CD4-positive, alpha-beta T cell treated with Interleukin-17A for 4 hours (primary cell): ENCODE measurements at regions not wholly inside any gene's neighbourhood (a gene's known extent, or its start where the extent isn't known, plus 50 kb on each side); places are given as distances from the start of the nearest gene placed in this dataset.

ENCODE experiments used
- DNase-seq: peaks from one replicate; pipeline ENCODE4 v3.0.0-alpha.2; 2020; ENCODE audit warnings: mixed read lengths

- no peak for DNase-seq
These were observed 52.4 kb upstream of the TRIO start for GRCh38 chr5:14090755-14091154.

- DNase-seq: no peak
These were observed 52.9 kb upstream of the TRIO start for GRCh38 chr5:14090290-14090689.

- no peak for DNase-seq
These were observed 53.9 kb upstream of the TRIO start for GRCh38 chr5:14089198-14089597.

GRCh38 chr5:14086261-14086660 is 56.9 kb upstream of the TRIO start:
- DNase-seq: no peak

- no peak for DNase-seq
These were observed 60.2 kb upstream of the TRIO start for GRCh38 chr5:14082973-14083372.

- DNase-seq: no peak
These were observed 60.6 kb upstream of the TRIO start for GRCh38 chr5:14082523-14082922.

- no peak for DNase-seq
These were observed 61.4 kb upstream of the TRIO start for GRCh38 chr5:14081791-14082190.

GRCh38 chr5:14078716-14079115 is 64.4 kb upstream of the TRIO start:
- no peak for DNase-seq

GRCh38 chr5:14077501-14077900 is 65.6 kb upstream of the TRIO start:
- no peak for DNase-seq

GRCh38 chr5:14076561-14076960 is 66.6 kb upstream of the TRIO start:
- no peak for DNase-seq

- DNase-seq: no peak
These were observed 67.2 kb upstream of the TRIO start for GRCh38 chr5:14075937-14076336.

- DNase-seq: no peak
These were observed 71.7 kb upstream of the TRIO start for GRCh38 chr5:14071433-14071832.

GRCh38 chr5:14069021-14069420 is 74.1 kb upstream of the TRIO start:
- DNase-seq: no peak

GRCh38 chr5:14068136-14068535 is 75.0 kb upstream of the TRIO start:
- DNase-seq: no peak

- DNase-seq: no peak
These were observed 76.8 kb upstream of the TRIO start for GRCh38 chr5:14066326-14066725.

GRCh38 chr5:14064841-14065240 is 78.3 kb upstream of the TRIO start:
- DNase-seq: no peak

- DNase-seq: no peak
These were observed 79.5 kb upstream of the TRIO start for GRCh38 chr5:14063691-14064090.

- DNase-seq: no peak
These were observed 80.0 kb upstream of the TRIO start for GRCh38 chr5:14063138-14063537.

- DNase-seq: no peak
These were observed 81.0 kb upstream of the TRIO start for GRCh38 chr5:14062178-14062577.

GRCh38 chr5:14061106-14061505 is 82.0 kb upstream of the TRIO start:
- DNase-seq: no peak

- no peak for DNase-seq
These were observed 82.9 kb upstream of the TRIO start for GRCh38 chr5:14060218-14060617.

- DNase-seq: no peak
These were observed 83.3 kb upstream of the TRIO start for GRCh38 chr5:14059810-14060209.

- DNase-seq: no peak
These were observed 85.9 kb upstream of the TRIO start for GRCh38 chr5:14057289-14057688.

- DNase-seq: no peak
These were observed 87.1 kb upstream of the TRIO start for GRCh38 chr5:14056039-14056438.

GRCh38 chr5:14054965-14055963 is 87.9 kb upstream of the TRIO start:
- DNase-seq: no peak
